ENCODE measurements at regions not wholly inside any gene's neighbourhood (a gene's known extent, or its start where the extent isn't known, plus 50 kb on each side); places are given as distances from the start of the nearest gene placed in this dataset.

DNA sequence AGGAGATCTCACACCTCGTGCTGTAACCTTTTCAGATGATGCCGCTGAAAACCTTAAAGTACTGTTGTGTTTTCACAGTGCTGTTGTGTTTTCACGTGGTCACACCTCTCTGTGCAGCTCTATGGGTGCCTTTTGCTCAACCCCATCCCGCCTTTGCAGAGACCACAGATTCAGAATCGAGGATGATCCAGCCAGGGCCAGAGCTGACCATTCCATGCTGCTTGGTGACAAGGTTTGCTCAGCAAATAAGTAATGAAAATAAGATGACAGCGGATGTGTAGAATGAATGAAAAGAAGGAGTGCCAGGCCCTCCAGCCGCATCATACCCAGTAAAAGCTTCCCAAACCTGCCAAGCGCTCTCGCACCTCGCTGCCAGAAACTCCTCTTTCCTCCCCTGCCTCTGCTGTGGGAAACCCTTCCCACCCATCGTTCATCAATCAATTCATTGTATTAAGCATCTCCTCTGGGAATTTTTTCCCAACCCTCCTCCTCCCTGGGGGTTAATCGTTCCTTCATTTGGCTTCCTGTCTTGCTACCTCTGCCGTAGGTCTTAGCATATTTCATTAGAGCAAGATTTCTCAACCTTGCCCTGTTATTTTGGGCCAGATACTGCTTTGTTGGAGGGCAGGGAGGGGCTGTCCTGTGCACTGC is 93.4 kb upstream of the CRHR1 start:
- TF ChIP-seq RAD21 (IDR thresholded peaks at IDR 0.05; ENCODE audit: low read depth): no peak
- TF ChIP-seq, protein P1, sequence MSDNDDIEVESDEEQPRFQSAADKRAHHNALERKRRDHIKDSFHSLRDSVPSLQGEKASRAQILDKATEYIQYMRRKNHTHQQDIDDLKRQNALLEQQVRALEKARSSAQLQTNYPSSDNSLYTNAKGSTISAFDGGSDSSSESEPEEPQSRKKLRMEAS (IDR thresholded peaks at IDR 0.05): no peak
- TF ChIP-seq EP300 (IDR thresholded peaks at IDR 0.05; ENCODE audit: borderline replicate concordance): no peak
- no peak for TF ChIP-seq CEBPB (IDR thresholded peaks at IDR 0.05)

DNA sequence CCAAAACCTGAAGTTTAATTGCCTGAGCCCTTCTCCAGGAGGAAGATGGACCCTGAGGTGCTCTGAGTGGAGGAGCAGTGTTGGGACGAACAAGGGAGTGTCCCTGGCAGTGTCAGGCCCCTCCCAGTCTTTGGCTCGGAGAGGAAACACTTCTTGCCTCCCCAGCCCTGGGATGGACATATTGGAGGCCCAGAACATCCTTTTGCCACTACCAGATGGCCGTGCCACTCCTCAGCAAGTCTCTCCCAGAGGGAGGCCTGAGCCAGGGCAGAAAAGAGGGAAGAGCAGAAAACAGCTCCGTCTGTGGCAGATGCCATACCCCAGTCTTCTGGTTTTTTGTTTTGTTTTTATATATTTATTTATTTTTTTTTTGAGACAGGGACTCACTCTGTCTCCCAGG is 91.5 kb upstream of the CRHR1 start:
- TF ChIP-seq, protein P1 (IDR thresholded peaks at IDR 0.05): no peak
- TF ChIP-seq EGR1 (IDR thresholded peaks at IDR 0.05) (no peak), TCF12 (IDR thresholded peaks at IDR 0.05; ENCODE audit: low read depth) (no peak), FOXM1 (IDR thresholded peaks at IDR 0.05; ENCODE audit: borderline replicate concordance, low read depth) (no peak), CEBPB (IDR thresholded peaks at IDR 0.05) (no peak), EP300 (IDR thresholded peaks at IDR 0.05; ENCODE audit: borderline replicate concordance) (no peak), TAF1 (IDR thresholded peaks at IDR 0.05; ENCODE audit: low read depth) (no peak), ZBTB7A (IDR thresholded peaks at IDR 0.05; ENCODE audit: low read depth) (no peak), YY1 (IDR thresholded peaks at IDR 0.05; ENCODE audit: low read depth) (no peak), CREB1 (IDR thresholded peaks at IDR 0.05; ENCODE audit: low read depth) (no peak), NFIC (IDR thresholded peaks at IDR 0.05) (no peak), TEAD4 (IDR thresholded peaks at IDR 0.05) (no peak), RAD21 (IDR thresholded peaks at IDR 0.05; ENCODE audit: low read depth) (no peak)
- TF ChIP-seq, protein P2, sequence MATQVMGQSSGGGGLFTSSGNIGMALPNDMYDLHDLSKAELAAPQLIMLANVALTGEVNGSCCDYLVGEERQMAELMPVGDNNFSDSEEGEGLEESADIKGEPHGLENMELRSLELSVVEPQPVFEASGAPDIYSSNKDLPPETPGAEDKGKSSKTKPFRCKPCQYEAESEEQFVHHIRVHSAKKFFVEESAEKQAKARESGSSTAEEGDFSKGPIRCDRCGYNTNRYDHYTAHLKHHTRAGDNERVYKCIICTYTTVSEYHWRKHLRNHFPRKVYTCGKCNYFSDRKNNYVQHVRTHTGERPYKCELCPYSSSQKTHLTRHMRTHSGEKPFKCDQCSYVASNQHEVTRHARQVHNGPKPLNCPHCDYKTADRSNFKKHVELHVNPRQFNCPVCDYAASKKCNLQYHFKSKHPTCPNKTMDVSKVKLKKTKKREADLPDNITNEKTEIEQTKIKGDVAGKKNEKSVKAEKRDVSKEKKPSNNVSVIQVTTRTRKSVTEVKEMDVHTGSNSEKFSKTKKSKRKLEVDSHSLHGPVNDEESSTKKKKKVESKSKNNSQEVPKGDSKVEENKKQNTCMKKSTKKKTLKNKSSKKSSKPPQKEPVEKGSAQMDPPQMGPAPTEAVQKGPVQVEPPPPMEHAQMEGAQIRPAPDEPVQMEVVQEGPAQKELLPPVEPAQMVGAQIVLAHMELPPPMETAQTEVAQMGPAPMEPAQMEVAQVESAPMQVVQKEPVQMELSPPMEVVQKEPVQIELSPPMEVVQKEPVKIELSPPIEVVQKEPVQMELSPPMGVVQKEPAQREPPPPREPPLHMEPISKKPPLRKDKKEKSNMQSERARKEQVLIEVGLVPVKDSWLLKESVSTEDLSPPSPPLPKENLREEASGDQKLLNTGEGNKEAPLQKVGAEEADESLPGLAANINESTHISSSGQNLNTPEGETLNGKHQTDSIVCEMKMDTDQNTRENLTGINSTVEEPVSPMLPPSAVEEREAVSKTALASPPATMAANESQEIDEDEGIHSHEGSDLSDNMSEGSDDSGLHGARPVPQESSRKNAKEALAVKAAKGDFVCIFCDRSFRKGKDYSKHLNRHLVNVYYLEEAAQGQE (IDR thresholded peaks at IDR 0.05; ENCODE audit: low read depth): no peak
- TF ChIP-seq, protein P3, sequence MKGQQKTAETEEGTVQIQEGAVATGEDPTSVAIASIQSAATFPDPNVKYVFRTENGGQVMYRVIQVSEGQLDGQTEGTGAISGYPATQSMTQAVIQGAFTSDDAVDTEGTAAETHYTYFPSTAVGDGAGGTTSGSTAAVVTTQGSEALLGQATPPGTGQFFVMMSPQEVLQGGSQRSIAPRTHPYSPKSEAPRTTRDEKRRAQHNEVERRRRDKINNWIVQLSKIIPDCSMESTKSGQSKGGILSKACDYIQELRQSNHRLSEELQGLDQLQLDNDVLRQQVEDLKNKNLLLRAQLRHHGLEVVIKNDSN (IDR thresholded peaks at IDR 0.05): no peak

DNA sequence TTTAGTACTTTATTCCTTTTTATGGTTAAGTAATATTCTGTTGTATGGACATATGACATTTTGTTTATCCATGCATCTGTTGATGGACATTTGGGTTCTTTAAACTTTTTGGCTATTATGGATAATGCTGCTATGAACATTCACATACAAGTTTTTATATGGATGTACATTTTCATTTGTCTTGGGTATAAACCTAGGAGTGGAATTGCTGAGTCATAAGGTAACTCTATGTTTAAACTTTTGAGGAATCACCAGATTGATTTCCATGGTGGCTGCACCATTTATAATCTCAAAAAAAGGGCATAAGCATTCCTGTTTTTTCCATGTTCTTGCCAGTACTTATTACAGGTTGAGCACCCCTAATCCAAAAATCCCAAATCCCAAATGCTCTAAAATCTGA is 90.3 kb upstream of the CRHR1 start:
- TF ChIP-seq RAD21 (IDR thresholded peaks at IDR 0.05; ENCODE audit: low read depth): no peak
- no peak for TF ChIP-seq FOXM1 (IDR thresholded peaks at IDR 0.05; ENCODE audit: borderline replicate concordance, low read depth)
- no peak for TF ChIP-seq EGR1 (IDR thresholded peaks at IDR 0.05)
- no peak for TF ChIP-seq ZBTB7A (IDR thresholded peaks at IDR 0.05; ENCODE audit: low read depth)
- no peak for TF ChIP-seq YY1 (IDR thresholded peaks at IDR 0.05; ENCODE audit: low read depth)
- TF ChIP-seq, protein P1 (IDR thresholded peaks at IDR 0.05): no peak
- TF ChIP-seq, protein P3 (IDR thresholded peaks at IDR 0.05): no peak
- no peak for TF ChIP-seq CEBPB (IDR thresholded peaks at IDR 0.05)
- no peak for TF ChIP-seq TEAD4 (IDR thresholded peaks at IDR 0.05)
- TF ChIP-seq CREB1 (IDR thresholded peaks at IDR 0.05; ENCODE audit: low read depth): no peak
- no peak for TF ChIP-seq EP300 (IDR thresholded peaks at IDR 0.05; ENCODE audit: borderline replicate concordance)
- no peak for TF ChIP-seq TAF1 (IDR thresholded peaks at IDR 0.05; ENCODE audit: low read depth)
- no peak for TF ChIP-seq NFIC (IDR thresholded peaks at IDR 0.05)
- TF ChIP-seq, protein P2 (IDR thresholded peaks at IDR 0.05; ENCODE audit: low read depth): no peak
- TF ChIP-seq TCF12 (IDR thresholded peaks at IDR 0.05; ENCODE audit: low read depth): no peak

DNA sequence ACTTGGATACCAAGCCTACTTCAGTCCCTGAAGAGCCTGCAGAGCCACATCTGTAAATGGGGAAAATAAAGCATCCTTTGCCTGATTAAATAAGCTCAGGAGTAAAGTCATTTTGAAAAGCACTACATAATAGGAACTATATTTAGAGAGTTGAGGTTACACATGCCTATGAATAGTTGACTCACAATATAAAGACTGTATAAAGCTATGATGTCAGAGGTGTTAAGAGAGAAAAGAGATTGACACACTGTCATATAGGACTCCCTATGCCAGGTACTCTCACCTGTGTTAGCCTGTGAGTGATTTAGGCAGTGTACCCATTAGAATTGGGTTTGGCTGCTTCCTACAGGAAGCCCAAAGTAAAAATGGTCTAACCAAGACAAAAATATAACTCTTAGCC is 87.7 kb upstream of the CRHR1 start:
- no peak for TF ChIP-seq ZBTB7A (IDR thresholded peaks at IDR 0.05; ENCODE audit: low read depth)
- no peak for TF ChIP-seq RAD21 (IDR thresholded peaks at IDR 0.05; ENCODE audit: low read depth)
- no peak for TF ChIP-seq EP300 (IDR thresholded peaks at IDR 0.05; ENCODE audit: borderline replicate concordance)
- TF ChIP-seq CEBPB (IDR thresholded peaks at IDR 0.05): no peak
- TF ChIP-seq NFIC (IDR thresholded peaks at IDR 0.05): no peak
- TF ChIP-seq EGR1 (IDR thresholded peaks at IDR 0.05): no peak
- no peak for TF ChIP-seq YY1 (IDR thresholded peaks at IDR 0.05; ENCODE audit: low read depth)
- no peak for TF ChIP-seq TCF12 (IDR thresholded peaks at IDR 0.05; ENCODE audit: low read depth)
- TF ChIP-seq, protein P3 (IDR thresholded peaks at IDR 0.05): no peak

DNA sequence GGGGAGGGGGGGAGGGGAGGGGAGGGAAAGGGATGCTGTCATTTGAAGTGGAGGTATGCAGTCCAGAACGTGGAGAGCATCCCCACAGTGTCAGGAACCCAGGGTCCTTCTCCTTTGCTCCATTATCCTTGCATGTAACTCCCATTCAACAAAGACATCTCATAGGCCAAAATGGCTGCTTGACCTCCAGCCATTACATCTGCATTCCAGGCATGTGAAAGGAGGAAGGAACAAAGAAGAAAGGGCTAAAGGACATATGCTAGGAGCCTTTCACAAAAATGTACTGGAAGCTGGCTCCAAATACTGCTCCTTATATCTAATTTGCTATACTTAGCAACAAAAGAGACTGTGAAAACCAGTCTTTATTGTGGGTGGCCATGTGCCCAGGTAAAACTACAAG is 87.0 kb upstream of the CRHR1 start:
- TF ChIP-seq EP300 (IDR thresholded peaks at IDR 0.05; ENCODE audit: borderline replicate concordance): no peak
- TF ChIP-seq, protein P3 (IDR thresholded peaks at IDR 0.05): no peak
- TF ChIP-seq, protein P2 (IDR thresholded peaks at IDR 0.05; ENCODE audit: low read depth): no peak
- TF ChIP-seq RAD21 (IDR thresholded peaks at IDR 0.05; ENCODE audit: low read depth): no peak
- no peak for TF ChIP-seq NFIC (IDR thresholded peaks at IDR 0.05)
- TF ChIP-seq TCF12 (IDR thresholded peaks at IDR 0.05; ENCODE audit: low read depth): no peak
